ENCODE measurements at regions not wholly inside any gene's neighbourhood (a gene's known extent, or its start where the extent isn't known, plus 50 kb on each side); places are given as distances from the start of the nearest gene placed in this dataset.
"Not testable (repeated sequence)": the region's sequence is repeated elsewhere in the genome, so short reads cannot be mapped to it uniquely, and the experiment has no call there.

- DNase-seq (ENCODE audit: low spot score) = not testable (repeated sequence)
Observed at GRCh38 chr18:60015826-60016225, 116.0 kb downstream of the PMAIP1 start.

GRCh38 chr18:60013148-60013547 is 113.4 kb downstream of the PMAIP1 start:
- not testable (repeated sequence) for DNase-seq (ENCODE audit: low spot score)

- no peak for DNase-seq (ENCODE audit: low spot score)
Observed at GRCh38 chr18:60010984-60011383, 111.2 kb downstream of the PMAIP1 start.

- no peak for DNase-seq (ENCODE audit: low spot score)
Observed at GRCh38 chr18:60010513-60010912, 110.7 kb downstream of the PMAIP1 start.

GRCh38 chr18:60007661-60008060 is 107.9 kb downstream of the PMAIP1 start:
- no peak for DNase-seq (ENCODE audit: low spot score)

- no peak for DNase-seq (ENCODE audit: low spot score)
Observed at GRCh38 chr18:60003610-60004185, 103.9 kb downstream of the PMAIP1 start.

GRCh38 chr18:59996370-59996966 is 96.7 kb downstream of the PMAIP1 start:
- peak; percentile 48 for DNase-seq (ENCODE audit: low spot score)

- no peak for DNase-seq (ENCODE audit: low spot score)
Observed at GRCh38 chr18:59994357-59994756, 94.6 kb downstream of the PMAIP1 start.

- no peak for DNase-seq (ENCODE audit: low spot score)
Observed at GRCh38 chr18:59993560-59993959, 93.8 kb downstream of the PMAIP1 start.

- DNase-seq (ENCODE audit: low spot score) = no peak
Observed at GRCh38 chr18:59990121-59990823, 90.5 kb downstream of the PMAIP1 start.

GRCh38 chr18:59988098-59988706 is 88.4 kb downstream of the PMAIP1 start:
- peak; percentile 41 for DNase-seq (ENCODE audit: low spot score)

GRCh38 chr18:59987102-59987501 is 87.3 kb downstream of the PMAIP1 start:
- no peak for DNase-seq (ENCODE audit: low spot score)

- DNase-seq (ENCODE audit: low spot score) = no peak
Observed at GRCh38 chr18:59986139-59986538, 86.3 kb downstream of the PMAIP1 start.

- no peak for DNase-seq (ENCODE audit: low spot score)
Observed at GRCh38 chr18:59985289-59985688, 85.5 kb downstream of the PMAIP1 start.

GRCh38 chr18:59983506-59983905 is 83.7 kb downstream of the PMAIP1 start:
- DNase-seq (ENCODE audit: low spot score) = no peak

GRCh38 chr18:59980188-59980637 is 80.4 kb downstream of the PMAIP1 start:
- no peak for DNase-seq (ENCODE audit: low spot score)

- DNase-seq (ENCODE audit: low spot score) = no peak
Observed at GRCh38 chr18:59971871-59972428, 72.2 kb downstream of the PMAIP1 start.

GRCh38 chr18:59971144-59971543 is 71.3 kb downstream of the PMAIP1 start:
- DNase-seq (ENCODE audit: low spot score) = not testable (repeated sequence)

- not testable (repeated sequence) for DNase-seq (ENCODE audit: low spot score)
Observed at GRCh38 chr18:59969477-59970028, 69.8 kb downstream of the PMAIP1 start.

GRCh38 chr18:59968583-59968982 is 68.8 kb downstream of the PMAIP1 start:
- DNase-seq (ENCODE audit: low spot score) = no peak

- no peak for DNase-seq (ENCODE audit: low spot score)
Observed at GRCh38 chr18:59967878-59968277, 68.1 kb downstream of the PMAIP1 start.

GRCh38 chr18:59966913-59967312 is 67.1 kb downstream of the PMAIP1 start:
- DNase-seq (ENCODE audit: low spot score) = no peak
